ENCODE measurements at regions not wholly inside any gene's neighbourhood (a gene's known extent, or its start where the extent isn't known, plus 50 kb on each side); places are given as distances from the start of the nearest gene placed in this dataset.

DNA sequence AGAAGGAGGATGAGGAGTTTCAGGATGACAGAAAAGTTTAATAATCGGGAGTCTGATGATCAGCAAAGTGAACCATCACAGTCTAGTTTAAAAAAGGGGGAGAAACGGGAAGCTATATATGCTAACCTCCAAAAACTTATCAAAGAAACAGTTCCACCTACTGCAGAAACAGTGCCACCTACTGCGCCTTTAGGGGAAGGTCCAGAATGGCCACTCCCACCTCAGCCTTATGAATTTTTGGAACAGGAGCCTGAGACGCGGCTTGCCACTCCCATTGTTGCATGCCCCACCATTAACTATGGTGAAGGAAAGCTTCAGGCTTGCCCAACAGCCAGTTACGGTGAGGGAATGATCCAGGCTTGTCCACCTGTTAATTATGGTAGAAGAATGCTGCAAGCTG is 929.0 kb downstream of the SLITRK6 start:
- POLR2A ChIA-PET, result no interaction called here
- TF ChIP-seq, protein P1, sequence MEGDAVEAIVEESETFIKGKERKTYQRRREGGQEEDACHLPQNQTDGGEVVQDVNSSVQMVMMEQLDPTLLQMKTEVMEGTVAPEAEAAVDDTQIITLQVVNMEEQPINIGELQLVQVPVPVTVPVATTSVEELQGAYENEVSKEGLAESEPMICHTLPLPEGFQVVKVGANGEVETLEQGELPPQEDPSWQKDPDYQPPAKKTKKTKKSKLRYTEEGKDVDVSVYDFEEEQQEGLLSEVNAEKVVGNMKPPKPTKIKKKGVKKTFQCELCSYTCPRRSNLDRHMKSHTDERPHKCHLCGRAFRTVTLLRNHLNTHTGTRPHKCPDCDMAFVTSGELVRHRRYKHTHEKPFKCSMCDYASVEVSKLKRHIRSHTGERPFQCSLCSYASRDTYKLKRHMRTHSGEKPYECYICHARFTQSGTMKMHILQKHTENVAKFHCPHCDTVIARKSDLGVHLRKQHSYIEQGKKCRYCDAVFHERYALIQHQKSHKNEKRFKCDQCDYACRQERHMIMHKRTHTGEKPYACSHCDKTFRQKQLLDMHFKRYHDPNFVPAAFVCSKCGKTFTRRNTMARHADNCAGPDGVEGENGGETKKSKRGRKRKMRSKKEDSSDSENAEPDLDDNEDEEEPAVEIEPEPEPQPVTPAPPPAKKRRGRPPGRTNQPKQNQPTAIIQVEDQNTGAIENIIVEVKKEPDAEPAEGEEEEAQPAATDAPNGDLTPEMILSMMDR (IDR thresholded peaks at IDR 0.05; ENCODE audit: control extremely low read depth, extremely low read depth, low read depth, missing control alignments), result peak; percentile 13
- CTCF ChIA-PET, result interaction anchor here (1.9 kb wide), 1 partner anchor 10 kb away, joined by 6 read pairs; no protein-coding TSS in a partner anchor
- DNase-seq (ENCODE audit: extremely low spot score), result no peak

DNA sequence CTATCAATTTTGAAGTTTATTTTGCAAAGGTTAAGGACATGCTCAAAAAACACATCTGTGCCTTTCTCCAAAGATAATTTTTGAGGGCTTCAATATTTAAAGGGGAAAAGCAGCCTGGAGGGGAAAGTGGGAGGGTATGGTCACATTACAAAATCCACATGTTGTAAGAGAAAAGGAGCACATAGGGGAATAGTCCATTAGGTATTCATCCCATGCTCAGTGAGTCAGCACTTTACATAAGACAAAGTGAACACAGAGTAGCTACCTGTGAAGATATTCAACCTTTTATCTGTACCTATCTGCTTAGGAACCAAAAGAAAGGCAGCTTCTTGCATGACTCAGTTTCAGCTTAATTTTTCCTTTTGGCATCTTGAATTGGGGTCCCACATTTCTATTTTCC is 932.0 kb downstream of the SLITRK6 start:
- DNase-seq (ENCODE audit: extremely low spot score), result no peak
- ChIA-PET CTCF (no interaction called here), POLR2A (no interaction called here)
- TF ChIP-seq, protein P1 (IDR thresholded peaks at IDR 0.05; ENCODE audit: control extremely low read depth, extremely low read depth, low read depth, missing control alignments), result no peak

DNA sequence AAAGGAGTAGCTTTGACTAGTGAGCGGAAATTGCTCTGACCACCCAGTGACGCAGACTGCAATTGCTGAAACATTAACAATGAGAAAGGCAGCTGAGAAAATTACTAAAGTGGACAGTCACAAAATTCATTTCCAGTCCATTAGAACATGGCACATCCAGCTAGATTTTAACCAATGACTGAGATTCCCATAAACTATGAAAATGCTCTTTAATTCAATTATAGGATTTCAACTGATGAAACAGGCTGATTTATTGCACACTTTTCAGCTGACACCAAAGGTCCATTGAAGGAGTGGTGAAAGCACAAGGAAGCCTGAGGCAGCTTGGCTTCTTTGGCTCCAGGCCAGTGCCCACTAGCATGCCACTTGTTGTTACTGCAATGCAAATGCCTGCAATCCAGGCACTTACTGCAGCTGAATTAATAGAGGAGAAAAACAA is 933.4 kb downstream of the SLITRK6 start:
- DNase-seq (ENCODE audit: extremely low spot score), result no peak
- ChIA-PET CTCF (no interaction called here), POLR2A (no interaction called here)
- TF ChIP-seq, protein P1 (IDR thresholded peaks at IDR 0.05; ENCODE audit: control extremely low read depth, extremely low read depth, low read depth, missing control alignments), result no peak

DNA sequence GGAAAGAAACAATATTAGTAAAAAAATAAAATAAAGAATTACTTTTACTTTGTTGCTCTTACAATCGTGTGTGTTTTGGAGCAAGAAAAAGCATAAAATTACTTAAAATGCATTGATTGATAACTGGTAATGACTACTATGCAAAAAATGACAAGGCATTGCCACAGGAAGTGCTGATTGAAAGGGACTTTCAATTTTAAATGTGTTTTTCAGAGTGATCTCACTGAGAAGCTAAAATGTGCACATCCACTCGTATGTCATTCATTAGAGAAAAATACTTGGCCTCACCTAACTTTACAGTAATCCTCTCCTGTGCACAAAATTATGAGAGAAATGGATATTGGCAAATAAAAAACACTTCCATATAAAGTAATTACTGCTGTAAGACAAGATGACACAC is 934.9 kb downstream of the SLITRK6 start:
- TF ChIP-seq, protein P1 (IDR thresholded peaks at IDR 0.05; ENCODE audit: control extremely low read depth, extremely low read depth, low read depth, missing control alignments), result no peak
- CTCF ChIA-PET, result no interaction called here
- DNase-seq (ENCODE audit: extremely low spot score), result no peak
- POLR2A ChIA-PET, result no interaction called here

DNA sequence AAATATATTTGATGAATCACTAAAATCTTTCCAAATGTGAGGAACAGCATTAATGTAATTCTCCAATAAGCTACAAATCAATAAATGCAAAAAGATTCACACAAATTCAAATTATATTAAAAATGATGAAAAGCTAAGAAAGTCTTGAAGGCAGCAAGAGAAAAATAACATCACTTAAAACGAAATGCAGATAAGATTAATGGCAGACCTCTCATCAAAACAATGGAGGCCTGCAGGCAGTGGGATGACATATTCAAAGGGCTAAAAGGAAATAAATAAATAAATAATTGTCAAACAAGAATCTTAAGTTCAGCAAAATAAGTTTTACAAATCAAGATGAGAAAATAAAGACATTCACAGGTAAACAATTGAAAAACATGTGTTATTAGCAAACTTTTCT is 952.1 kb downstream of the SLITRK6 start:
- TF ChIP-seq, protein P1 (IDR thresholded peaks at IDR 0.05; ENCODE audit: control extremely low read depth, extremely low read depth, low read depth, missing control alignments), result no peak
- POLR2A ChIA-PET, result no interaction called here
- CTCF ChIA-PET, result no interaction called here
- no peak for DNase-seq (ENCODE audit: extremely low spot score)

DNA sequence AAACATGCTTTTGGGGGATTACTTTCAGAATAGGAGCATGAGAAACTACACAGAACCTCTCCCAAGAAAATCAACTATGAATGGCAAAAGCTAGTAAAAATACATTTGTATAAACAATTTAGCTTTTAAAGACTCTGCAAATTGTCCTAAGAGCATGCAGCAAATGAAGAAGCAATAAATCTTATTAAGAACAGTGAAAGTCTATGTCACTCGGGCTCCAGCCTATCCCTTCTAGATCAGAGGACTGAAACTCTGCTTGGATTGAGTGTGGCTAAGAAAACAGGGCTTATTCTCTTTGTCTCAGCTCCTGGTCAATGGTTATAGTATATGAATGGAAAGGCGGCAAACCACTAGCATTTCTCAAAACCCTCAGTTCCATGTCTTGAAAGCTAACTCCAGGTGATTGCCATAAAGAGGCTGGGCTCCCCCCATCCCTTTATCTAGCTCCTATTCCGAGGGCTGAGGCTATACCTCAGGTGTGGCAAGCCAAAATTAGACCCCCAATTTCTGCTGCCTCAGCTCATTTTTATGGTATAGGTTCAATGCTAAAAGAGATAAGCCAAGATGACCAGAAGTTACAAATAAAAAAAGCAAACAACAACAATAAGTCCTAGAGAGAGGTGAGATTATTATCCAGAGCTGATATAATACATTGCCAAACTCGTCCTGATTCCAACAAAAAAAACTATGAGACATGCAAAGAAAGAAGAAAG is 953.2 kb downstream of the SLITRK6 start:
- POLR2A ChIA-PET, result no interaction called here
- TF ChIP-seq, protein P1 (IDR thresholded peaks at IDR 0.05; ENCODE audit: control extremely low read depth, extremely low read depth, low read depth, missing control alignments), result no peak
- no peak for DNase-seq (ENCODE audit: extremely low spot score)
- CTCF ChIA-PET, result no interaction called here

Data from GM10248 (cell line).